T-helper 1 cell (primary cell): ENCODE measurements at regions not wholly inside any gene's neighbourhood (a gene's known extent, or its start where the extent isn't known, plus 50 kb on each side); places are given as distances from the start of the nearest gene placed in this dataset.

Experiments used
- DNase-seq, 5 donors: peaks; one replicate each; pipeline ENCODE4 v3.0.0-alpha.2; 2012 to 2020

GRCh38 chr5:61263561-61264272 is 68.3 kb upstream of the ZSWIM6 start:
- DNase-seq = no peak

GRCh38 chr5:61264273-61264661 is 67.8 kb upstream of the ZSWIM6 start:
- no peak for DNase-seq

- no peak for DNase-seq
Observed at GRCh38 chr5:61267116-61267515, 64.9 kb upstream of the ZSWIM6 start.

GRCh38 chr5:61268871-61269270 is 63.2 kb upstream of the ZSWIM6 start:
- DNase-seq = no peak

GRCh38 chr5:61270510-61271165 is 61.4 kb upstream of the ZSWIM6 start:
- no peak for DNase-seq

GRCh38 chr5:61272688-61273087 is 59.4 kb upstream of the ZSWIM6 start:
- DNase-seq = no peak

GRCh38 chr5:61273279-61273975 is 58.6 kb upstream of the ZSWIM6 start:
- DNase-seq = no peak

GRCh38 chr5:61274511-61274911 is 57.5 kb upstream of the ZSWIM6 start:
- no peak for DNase-seq

- peak in 1 of 5 donors; percentile 27 for DNase-seq
Observed at GRCh38 chr5:61275841-61276240, 56.2 kb upstream of the ZSWIM6 start.

- peak in 1 of 5 donors; percentile 26 for DNase-seq
Observed at GRCh38 chr5:61277190-61277589, 54.9 kb upstream of the ZSWIM6 start.

GRCh38 chr5:61277781-61278180 is 54.3 kb upstream of the ZSWIM6 start:
- no peak for DNase-seq

- no peak for DNase-seq
Observed at GRCh38 chr5:61279725-61280124, 52.3 kb upstream of the ZSWIM6 start.

GRCh38 chr5:61280205-61280604 is 51.9 kb upstream of the ZSWIM6 start:
- no peak for DNase-seq

- peak in 1 of 5 donors; percentile 41 for DNase-seq
Observed at GRCh38 chr5:61280761-61281427, 51.2 kb upstream of the ZSWIM6 start.

GRCh38 chr5:61281686-61282085 is 50.4 kb upstream of the ZSWIM6 start:
- no peak for DNase-seq
